ENCODE measurements at regions not wholly inside any gene's neighbourhood (a gene's known extent, or its start where the extent isn't known, plus 50 kb on each side); places are given as distances from the start of the nearest gene placed in this dataset.

DNA sequence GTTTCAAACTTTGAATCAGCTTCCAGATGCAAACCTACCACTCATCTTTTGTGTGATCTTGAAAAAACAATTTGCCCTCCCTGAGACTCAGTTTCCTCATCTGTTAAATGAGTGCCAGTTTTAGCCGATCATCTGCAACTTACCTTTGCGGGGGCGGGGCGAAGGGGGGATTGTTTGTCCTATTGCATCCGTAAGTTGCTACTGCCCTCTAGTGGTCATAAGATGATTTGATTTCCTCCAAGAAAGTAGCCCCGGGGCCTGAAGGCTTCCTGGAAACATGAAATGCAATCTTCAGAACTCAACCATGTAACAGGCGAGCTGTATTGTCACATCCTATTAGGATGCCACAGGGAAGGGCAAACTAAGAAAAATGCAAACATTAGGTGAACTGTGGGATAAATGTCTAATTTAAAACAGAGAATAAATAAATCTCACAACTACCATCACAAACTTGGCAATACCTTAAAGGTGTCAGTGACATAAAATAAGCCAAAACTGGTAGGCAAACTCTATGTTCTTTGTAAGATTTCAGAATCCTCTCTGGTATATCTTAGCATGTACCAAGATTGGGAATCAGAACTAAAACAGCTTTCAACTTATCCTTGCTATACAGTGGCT is 63.5 kb upstream of the CLDN18 start:
- TF ChIP-seq, protein P1, sequence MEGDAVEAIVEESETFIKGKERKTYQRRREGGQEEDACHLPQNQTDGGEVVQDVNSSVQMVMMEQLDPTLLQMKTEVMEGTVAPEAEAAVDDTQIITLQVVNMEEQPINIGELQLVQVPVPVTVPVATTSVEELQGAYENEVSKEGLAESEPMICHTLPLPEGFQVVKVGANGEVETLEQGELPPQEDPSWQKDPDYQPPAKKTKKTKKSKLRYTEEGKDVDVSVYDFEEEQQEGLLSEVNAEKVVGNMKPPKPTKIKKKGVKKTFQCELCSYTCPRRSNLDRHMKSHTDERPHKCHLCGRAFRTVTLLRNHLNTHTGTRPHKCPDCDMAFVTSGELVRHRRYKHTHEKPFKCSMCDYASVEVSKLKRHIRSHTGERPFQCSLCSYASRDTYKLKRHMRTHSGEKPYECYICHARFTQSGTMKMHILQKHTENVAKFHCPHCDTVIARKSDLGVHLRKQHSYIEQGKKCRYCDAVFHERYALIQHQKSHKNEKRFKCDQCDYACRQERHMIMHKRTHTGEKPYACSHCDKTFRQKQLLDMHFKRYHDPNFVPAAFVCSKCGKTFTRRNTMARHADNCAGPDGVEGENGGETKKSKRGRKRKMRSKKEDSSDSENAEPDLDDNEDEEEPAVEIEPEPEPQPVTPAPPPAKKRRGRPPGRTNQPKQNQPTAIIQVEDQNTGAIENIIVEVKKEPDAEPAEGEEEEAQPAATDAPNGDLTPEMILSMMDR (conservative IDR thresholded peaks at IDR 0.05; ENCODE audit: low read depth, low read length), result peak; percentile 79
- TF ChIP-seq EZH2phosphoT487 (IDR thresholded peaks at IDR 0.05; ENCODE audit: borderline replicate concordance, low read length) (no peak), EZH2 (IDR thresholded peaks at IDR 0.05; ENCODE audit: low read length, unreplicated experiment) (no peak)
- ATAC-seq (peak; percentile 38; the same call in 1 of the 2 replicates), DNase-seq (peak; percentile 81)
- Histone ChIP-seq H2AFZ (ENCODE audit: low read length) (no peak overlapping the region), H3K4me3 (ENCODE audit: low read length) (no peak overlapping the region), H3K9ac (ENCODE audit: low read length) (no peak overlapping the region), H3K4me2 (ENCODE audit: low read length) (no peak overlapping the region), H3K27ac (ENCODE audit: low read length) (no peak overlapping the region), H3K27me3 (ENCODE audit: low read length) (no peaks in the 10 kb centered on the region), H3K79me2 (ENCODE audit: low read length) (no peaks in the 10 kb centered on the region), H3K36me3 (ENCODE audit: low read depth, low read length) (no peaks in the 10 kb centered on the region), H4K20me1 (ENCODE audit: low read length) (no peaks in the 10 kb centered on the region), H3K9me3 (ENCODE audit: low read length) (no peaks in the 10 kb centered on the region), H3K9me2 (replicated peaks; ENCODE audit: low read length) (no peaks in the 10 kb centered on the region), H3K4me1 (ENCODE audit: insufficient read depth, low read length) (no peaks in the 10 kb centered on the region), H3F3A (ENCODE audit: low read length, unreplicated experiment) (no peaks in the 10 kb centered on the region)
- no TSS peak for BruUV-seq (replicated peaks)
- intact Hi-C loops (cut with micrococcal nuclease), result loop anchor here (1.0 kb wide), 1 partner anchor 841 kb away; no protein-coding TSS in a partner anchor
- POLR2A ChIA-PET (ENCODE audit: unreplicated experiment), result no interaction called here
- CTCF ChIA-PET, result no interaction called here

DNA sequence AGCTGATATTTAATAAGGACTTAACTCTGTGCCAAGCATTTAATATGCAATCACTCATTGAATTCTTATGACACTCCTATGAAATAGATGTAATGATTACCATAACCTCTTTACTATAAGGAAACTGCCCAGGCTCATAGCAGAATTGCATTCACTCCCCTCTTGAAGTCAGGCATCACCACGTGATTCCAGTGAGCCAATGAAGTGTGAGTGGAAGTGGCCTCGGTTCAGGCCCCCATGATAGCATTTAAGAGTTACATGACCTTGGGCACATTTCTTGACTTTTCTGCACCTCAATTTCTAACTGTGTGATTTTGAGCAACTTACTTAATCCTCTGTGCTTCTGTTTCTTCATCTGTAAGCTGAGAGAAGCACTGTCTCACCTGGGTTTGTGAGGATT is 62.8 kb upstream of the CLDN18 start:
- ATAC-seq (no peak), DNase-seq (no peak)
- ChIA-PET CTCF (no interaction called here), POLR2A (ENCODE audit: unreplicated experiment) (no interaction called here)
- no peaks in the 10 kb centered on the region for H3F3A ChIP-seq (ENCODE audit: low read length, unreplicated experiment)
- no peak overlapping the region for H3K9ac ChIP-seq (ENCODE audit: low read length)
- H3K79me2 ChIP-seq (ENCODE audit: low read length), result no peaks in the 10 kb centered on the region
- no peaks in the 10 kb centered on the region for H3K36me3 ChIP-seq (ENCODE audit: low read depth, low read length)
- H3K9me3 ChIP-seq (ENCODE audit: low read length), result no peaks in the 10 kb centered on the region
- H3K27ac ChIP-seq (ENCODE audit: low read length), result no peak overlapping the region
- H2AFZ ChIP-seq (ENCODE audit: low read length), result no peak overlapping the region
- TF ChIP-seq, protein P1 (conservative IDR thresholded peaks at IDR 0.05; ENCODE audit: low read depth, low read length), result no peak
- TF ChIP-seq EZH2phosphoT487 (IDR thresholded peaks at IDR 0.05; ENCODE audit: borderline replicate concordance, low read length) (no peak), EZH2 (IDR thresholded peaks at IDR 0.05; ENCODE audit: low read length, unreplicated experiment) (no peak)
- H3K4me1 ChIP-seq (ENCODE audit: insufficient read depth, low read length), result no peaks in the 10 kb centered on the region
- no peaks in the 10 kb centered on the region for H4K20me1 ChIP-seq (ENCODE audit: low read length)
- no peaks in the 10 kb centered on the region for H3K9me2 ChIP-seq (replicated peaks; ENCODE audit: low read length)
- no TSS peak for BruUV-seq (replicated peaks)
- no peak overlapping the region for H3K4me2 ChIP-seq (ENCODE audit: low read length)
- intact Hi-C loops (cut with micrococcal nuclease), result no loop called here
- H3K4me3 ChIP-seq (ENCODE audit: low read length), result no peak overlapping the region
- no peaks in the 10 kb centered on the region for H3K27me3 ChIP-seq (ENCODE audit: low read length)

DNA sequence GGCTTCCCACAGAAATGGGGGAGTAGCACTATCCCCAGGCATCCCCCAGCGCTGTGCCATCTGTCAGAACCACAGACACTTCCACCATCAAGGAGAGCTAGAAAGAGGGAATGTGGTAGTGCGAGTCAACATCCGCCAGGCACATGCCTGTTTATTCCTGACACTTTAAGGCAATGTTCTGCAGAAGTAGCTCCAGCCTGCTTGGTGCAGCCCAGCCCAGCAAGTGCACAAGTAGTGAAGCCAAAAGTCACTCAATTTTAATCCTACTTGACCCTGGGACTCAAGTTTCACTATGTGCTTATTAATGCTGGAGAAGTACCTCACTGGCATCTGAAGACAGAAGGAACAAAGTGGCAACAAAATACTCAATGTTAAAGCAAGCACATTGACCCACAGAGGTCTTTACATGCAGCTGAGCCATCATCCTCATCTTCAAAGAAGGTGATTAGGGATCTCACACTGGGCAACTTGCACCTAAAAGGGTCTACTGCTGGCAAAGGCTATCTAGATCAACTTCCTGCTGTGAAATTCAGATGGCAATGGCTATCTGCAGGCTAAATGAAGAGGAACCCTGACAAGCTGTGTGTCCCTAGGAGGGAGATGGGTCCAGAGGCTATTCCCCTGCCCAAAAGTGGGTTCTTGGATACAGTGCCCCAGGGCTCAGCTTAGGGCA is 61.4 kb upstream of the CLDN18 start:
- Histone ChIP-seq H3K9ac (ENCODE audit: low read length) (no peak overlapping the region), H3K4me1 (ENCODE audit: insufficient read depth, low read length) (no peaks in the 10 kb centered on the region), H3K36me3 (ENCODE audit: low read depth, low read length) (no peaks in the 10 kb centered on the region), H3K79me2 (ENCODE audit: low read length) (no peaks in the 10 kb centered on the region), H3K4me2 (ENCODE audit: low read length) (no peak overlapping the region), H3K9me3 (ENCODE audit: low read length) (no peaks in the 10 kb centered on the region), H3K27ac (ENCODE audit: low read length) (no peak overlapping the region), H3K9me2 (replicated peaks; ENCODE audit: low read length) (no peaks in the 10 kb centered on the region), H4K20me1 (ENCODE audit: low read length) (no peaks in the 10 kb centered on the region), H3K27me3 (ENCODE audit: low read length) (no peaks in the 10 kb centered on the region), H2AFZ (ENCODE audit: low read length) (no peak overlapping the region), H3F3A (ENCODE audit: low read length, unreplicated experiment) (no peaks in the 10 kb centered on the region), H3K4me3 (ENCODE audit: low read length) (no peak overlapping the region)
- intact Hi-C loops (cut with micrococcal nuclease), result no loop called here
- TF ChIP-seq EZH2 (IDR thresholded peaks at IDR 0.05; ENCODE audit: low read length, unreplicated experiment), result no peak
- TF ChIP-seq, protein P1 (conservative IDR thresholded peaks at IDR 0.05; ENCODE audit: low read depth, low read length), result no peak
- no peak for TF ChIP-seq EZH2phosphoT487 (IDR thresholded peaks at IDR 0.05; ENCODE audit: borderline replicate concordance, low read length)
- CTCF ChIA-PET, result no interaction called here
- no peak for DNase-seq
- POLR2A ChIA-PET (ENCODE audit: unreplicated experiment), result no interaction called here
- ATAC-seq, result no peak
- BruUV-seq (replicated peaks), result no TSS peak
